Activated B cell treated with CpG ODN at 0.5 μM for 24 hours (primary cell): ENCODE measurements at regions not wholly inside any gene's neighbourhood (a gene's known extent, or its start where the extent isn't known, plus 50 kb on each side); places are given as distances from the start of the nearest gene placed in this dataset.

Experiments used
- ATAC-seq: fragments of 200-7000 bp; cut with Tn5 transposase; one replicate; pipeline ENCODE4 v1.10.0; 2021; ENCODE audit warnings: low read depth, mild to moderate bottlenecking, moderate library complexity
- CTCF ChIA-PET: fragments of 350-600 bp; sonication (Branson Sonifier 250); formaldehyde crosslinking; loops from one replicate; lab custom pipeline; 2021; ENCODE audit warnings: antibody characterized with exemption; lab: Charles Lee
- POLR2A ChIA-PET: fragments of 350-600 bp; sonication (Branson Sonifier 250); formaldehyde crosslinking; loops from one replicate; lab custom pipeline; 2021; ENCODE audit warnings: antibody characterized with exemption; lab: Charles Lee
- DNase-seq: peaks from one replicate; pipeline ENCODE4 v3.0.0; 2022
- H3K27ac Mint-ChIP-seq: one replicate; pipeline ENCODE4 v1.8.0; 2020; ENCODE audit warnings: mixed read lengths
- H3K27me3 Mint-ChIP-seq: one replicate; pipeline ENCODE4 v1.8.0; 2021; ENCODE audit warnings: mixed read lengths
- H3K36me3 Mint-ChIP-seq: one replicate; pipeline ENCODE4 v1.8.0; 2021; ENCODE audit warnings: low read depth, mixed read lengths
- H3K4me1 Mint-ChIP-seq: one replicate; pipeline ENCODE4 v1.8.0; 2021; ENCODE audit warnings: mixed read lengths
- H3K4me3 Mint-ChIP-seq: one replicate; pipeline ENCODE4 v1.8.0; 2020; ENCODE audit warnings: mild to moderate bottlenecking, mixed read lengths
- H3K9me3 Mint-ChIP-seq: one replicate; pipeline ENCODE4 v1.8.0; 2020; ENCODE audit warnings: mixed read lengths
- CTCF ChIP-seq: fragments of 200-600 bp; IDR thresholded peaks from one replicate; pipeline ENCODE4 v1.8.0; 2022; ENCODE audit warnings: antibody characterized with exemption, mild to moderate bottlenecking
- intact Hi-C: fragments of 100-400 bp; cut with micrococcal nuclease; formaldehyde crosslinking; loops from one replicate; pipeline ENCODE4 v1.15.1; 2024

GRCh38 chr13:50459046-50459445, 384.4 kb downstream of the DLEU7 start:
- no peak for TF ChIP-seq CTCF
- no peaks in the 10 kb centered on the region for H3K36me3 Mint-ChIP-seq
- H3K4me3 Mint-ChIP-seq = no peak overlapping the region
- H3K27me3 Mint-ChIP-seq = no peaks in the 10 kb centered on the region
- no peaks in the 10 kb centered on the region for H3K9me3 Mint-ChIP-seq
- DNase-seq = no peak
- peaks cover 10% of the 10 kb centered on the region for H3K4me1 Mint-ChIP-seq
- ChIA-PET POLR2A (no interaction called here), CTCF (no interaction called here)
- no peak overlapping the region for H3K27ac Mint-ChIP-seq
- no peak for ATAC-seq
- intact Hi-C loops = no loop called here

- ChIA-PET CTCF (no interaction called here), POLR2A (interaction anchor here (0.6 to 0.7 kb wide), 2 partner anchors 10 to 207 kb away, joined by 3 to 9 read pairs; no protein-coding TSS in a partner anchor)
- no peak overlapping the region for H3K27ac Mint-ChIP-seq
- H3K27me3 Mint-ChIP-seq = no peaks in the 10 kb centered on the region
- no peak for DNase-seq
- TF ChIP-seq CTCF = no peak
- H3K36me3 Mint-ChIP-seq = no peaks in the 10 kb centered on the region
- no peak overlapping the region for H3K4me3 Mint-ChIP-seq
- no peak for ATAC-seq
- no peaks in the 10 kb centered on the region for H3K9me3 Mint-ChIP-seq
- H3K4me1 Mint-ChIP-seq = peaks cover 10% of the 10 kb centered on the region
- intact Hi-C loops = no loop called here
Observed at GRCh38 chr13:50459658-50460057, 383.8 kb downstream of the DLEU7 start.

GRCh38 chr13:50460358-50460757, 383.1 kb downstream of the DLEU7 start:
- no peak for DNase-seq
- Mint-ChIP-seq H3K4me3 (no peak overlapping the region), H3K4me1 (peaks cover 12% of the 10 kb centered on the region), H3K36me3 (no peaks in the 10 kb centered on the region), H3K27me3 (no peaks in the 10 kb centered on the region), H3K27ac (no peak overlapping the region), H3K9me3 (no peaks in the 10 kb centered on the region)
- no peak for ATAC-seq
- TF ChIP-seq CTCF = no peak
- ChIA-PET CTCF (no interaction called here), POLR2A (no interaction called here)
- intact Hi-C loops = no loop called here

GRCh38 chr13:50461189-50461588, 382.3 kb downstream of the DLEU7 start:
- H3K27me3 Mint-ChIP-seq = no peaks in the 10 kb centered on the region
- intact Hi-C loops = no loop called here
- POLR2A ChIA-PET = interaction anchor here (0.8 kb wide), 1 partner anchor 154 kb away, joined by 3 read pairs; no protein-coding TSS in a partner anchor

GRCh38 chr13:50463719-50464118, 379.8 kb downstream of the DLEU7 start:
- no peak for DNase-seq
- no peak overlapping the region for H3K4me3 Mint-ChIP-seq
- H3K27ac Mint-ChIP-seq = no peak overlapping the region
- H3K27me3 Mint-ChIP-seq = no peaks in the 10 kb centered on the region
- intact Hi-C loops = no loop called here
- no peaks in the 10 kb centered on the region for H3K36me3 Mint-ChIP-seq
- no peak for TF ChIP-seq CTCF
- ChIA-PET CTCF (no interaction called here), POLR2A (no interaction called here)
- ATAC-seq = no peak
- no peaks in the 10 kb centered on the region for H3K9me3 Mint-ChIP-seq
- peaks cover 2% of the 10 kb centered on the region for H3K4me1 Mint-ChIP-seq

More at GRCh38 chr13:50461189-50461588, 382.3 kb downstream of the DLEU7 start:
- H3K36me3 Mint-ChIP-seq = no peaks in the 10 kb centered on the region
- no peaks in the 10 kb centered on the region for H3K9me3 Mint-ChIP-seq
- no peak overlapping the region for H3K27ac Mint-ChIP-seq
- TF ChIP-seq CTCF = no peak
- ATAC-seq = no peak
- H3K4me3 Mint-ChIP-seq = no peak overlapping the region
- no peak for DNase-seq
- CTCF ChIA-PET = no interaction called here
- H3K4me1 Mint-ChIP-seq = peaks cover 12% of the 10 kb centered on the region
